ENCODE measurements at regions not wholly inside any gene's neighbourhood (a gene's known extent, or its start where the extent isn't known, plus 50 kb on each side); places are given as distances from the start of the nearest gene placed in this dataset.

DNA sequence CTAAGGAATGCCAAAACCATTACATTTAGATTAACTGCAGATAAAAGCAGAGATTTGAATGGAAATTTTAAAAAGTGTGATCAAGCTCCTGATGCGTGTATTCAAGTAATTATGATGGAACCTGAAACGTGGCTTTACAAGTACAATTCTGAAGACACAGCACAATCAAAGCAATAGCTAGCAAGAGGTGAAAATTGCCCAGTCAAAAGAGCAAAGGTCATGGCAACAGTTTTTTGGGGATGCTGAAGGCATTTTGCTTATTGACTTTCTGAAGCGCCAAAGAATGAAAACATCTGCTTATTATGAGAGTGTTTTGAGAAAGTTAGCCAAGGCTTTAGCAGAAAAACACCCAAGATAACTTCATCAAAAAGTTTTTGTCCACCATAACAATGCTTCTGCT, 389.6 kb upstream of the TENM4 start:
- DNase-seq (ENCODE audit: low read depth), result no peak
- no peaks in the 10 kb centered on the region for H3K36me3 ChIP-seq (ENCODE audit: control insufficient read depth, insufficient read depth, low read length)
- no peaks in the 10 kb centered on the region for H3K27me3 ChIP-seq (ENCODE audit: control insufficient read depth, insufficient read depth, low read length)
- ChIA-PET POLR2A (no interaction called here), CTCF (no interaction called here)
- H3K4me3 ChIP-seq (ENCODE audit: low read depth, low read length), result no peak overlapping the region
- TF ChIP-seq, protein P1, sequence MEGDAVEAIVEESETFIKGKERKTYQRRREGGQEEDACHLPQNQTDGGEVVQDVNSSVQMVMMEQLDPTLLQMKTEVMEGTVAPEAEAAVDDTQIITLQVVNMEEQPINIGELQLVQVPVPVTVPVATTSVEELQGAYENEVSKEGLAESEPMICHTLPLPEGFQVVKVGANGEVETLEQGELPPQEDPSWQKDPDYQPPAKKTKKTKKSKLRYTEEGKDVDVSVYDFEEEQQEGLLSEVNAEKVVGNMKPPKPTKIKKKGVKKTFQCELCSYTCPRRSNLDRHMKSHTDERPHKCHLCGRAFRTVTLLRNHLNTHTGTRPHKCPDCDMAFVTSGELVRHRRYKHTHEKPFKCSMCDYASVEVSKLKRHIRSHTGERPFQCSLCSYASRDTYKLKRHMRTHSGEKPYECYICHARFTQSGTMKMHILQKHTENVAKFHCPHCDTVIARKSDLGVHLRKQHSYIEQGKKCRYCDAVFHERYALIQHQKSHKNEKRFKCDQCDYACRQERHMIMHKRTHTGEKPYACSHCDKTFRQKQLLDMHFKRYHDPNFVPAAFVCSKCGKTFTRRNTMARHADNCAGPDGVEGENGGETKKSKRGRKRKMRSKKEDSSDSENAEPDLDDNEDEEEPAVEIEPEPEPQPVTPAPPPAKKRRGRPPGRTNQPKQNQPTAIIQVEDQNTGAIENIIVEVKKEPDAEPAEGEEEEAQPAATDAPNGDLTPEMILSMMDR (IDR thresholded peaks at IDR 0.05; ENCODE audit: insufficient read depth, low read depth, low read length), result no peak

DNA sequence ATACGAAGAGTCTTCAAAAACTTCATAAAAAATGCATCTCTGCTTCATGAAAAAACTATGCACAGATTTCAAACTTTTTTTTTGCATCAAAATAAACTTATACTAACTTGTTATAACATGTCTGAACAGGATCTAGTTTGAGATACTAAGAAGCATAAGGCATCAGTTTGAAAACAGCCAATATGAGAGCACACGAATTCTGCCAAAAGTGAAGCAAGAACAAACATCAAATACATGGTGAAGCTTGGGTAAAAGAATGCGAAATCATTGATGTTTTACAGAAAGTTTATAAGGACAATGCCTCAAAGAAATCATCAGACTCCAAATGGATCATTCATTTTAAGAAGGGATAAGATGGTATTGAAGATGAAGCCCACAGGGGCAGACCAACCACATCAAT, 389.1 kb upstream of the TENM4 start:
- no peak for DNase-seq (ENCODE audit: low read depth)
- H3K27me3 ChIP-seq (ENCODE audit: control insufficient read depth, insufficient read depth, low read length), result no peaks in the 10 kb centered on the region
- ChIA-PET POLR2A (no interaction called here), CTCF (no interaction called here)
- H3K4me3 ChIP-seq (ENCODE audit: low read depth, low read length), result no peak overlapping the region
- no peaks in the 10 kb centered on the region for H3K36me3 ChIP-seq (ENCODE audit: control insufficient read depth, insufficient read depth, low read length)
- TF ChIP-seq, protein P1 (IDR thresholded peaks at IDR 0.05; ENCODE audit: insufficient read depth, low read depth, low read length), result no peak

DNA sequence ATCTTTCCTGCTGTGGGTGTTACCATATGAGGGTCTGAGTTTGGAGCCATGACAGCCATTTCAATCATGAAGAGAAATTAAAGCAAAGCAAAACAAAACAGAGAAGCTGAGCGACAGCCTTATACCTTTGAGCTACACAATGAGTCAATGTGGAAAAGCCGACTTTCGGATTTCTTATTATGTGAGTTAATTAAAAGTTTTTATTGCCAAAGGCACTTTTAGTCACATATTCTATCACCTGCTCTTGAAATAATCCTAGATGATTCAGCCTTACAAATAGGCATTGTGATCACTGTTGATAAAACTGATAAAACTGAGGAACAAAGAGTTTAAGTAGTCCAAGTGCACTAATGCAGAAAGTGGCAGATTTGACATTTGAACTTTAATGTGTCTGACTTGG, 381.9 kb upstream of the TENM4 start:
- DNase-seq (ENCODE audit: low read depth), result no peak
- POLR2A ChIA-PET, result no interaction called here
- CTCF ChIA-PET, result no interaction called here

DNA sequence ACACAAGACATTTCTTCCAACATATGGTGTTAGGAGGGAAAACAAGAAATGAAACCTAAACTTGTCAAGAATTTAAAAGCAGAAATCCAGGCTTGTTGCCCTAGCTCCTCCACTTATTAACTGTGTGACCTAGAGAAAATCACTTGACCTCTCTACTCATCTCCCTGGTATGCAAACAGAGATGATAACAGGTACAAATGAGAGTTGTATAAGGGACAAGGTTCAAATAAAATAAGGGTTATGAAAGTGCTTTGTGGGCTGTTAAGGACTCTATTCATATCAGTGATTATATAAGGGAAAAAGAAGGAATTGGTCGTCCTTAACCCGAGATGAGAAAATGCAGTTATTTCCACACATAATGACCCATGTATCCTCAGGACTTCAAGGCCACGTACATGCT, 372.7 kb upstream of the TENM4 start:
- CTCF ChIA-PET, result interaction anchor here (1.4 kb wide), 1 partner anchor 11 kb away, joined by 4 read pairs; no protein-coding TSS in a partner anchor
- no peak for DNase-seq (ENCODE audit: low read depth)
- POLR2A ChIA-PET, result no interaction called here
- Histone ChIP-seq H3K4me3 (ENCODE audit: low read depth, low read length) (no peak overlapping the region), H3K36me3 (ENCODE audit: control insufficient read depth, insufficient read depth, low read length) (no peaks in the 10 kb centered on the region), H3K27me3 (ENCODE audit: control insufficient read depth, insufficient read depth, low read length) (no peaks in the 10 kb centered on the region)
- TF ChIP-seq, protein P1 (IDR thresholded peaks at IDR 0.05; ENCODE audit: insufficient read depth, low read depth, low read length), result no peak

More for the DNA sequence above, 381.9 kb upstream of the TENM4 start:
- Histone ChIP-seq H3K4me3 (ENCODE audit: low read depth, low read length) (no peak overlapping the region), H3K27me3 (ENCODE audit: control insufficient read depth, insufficient read depth, low read length) (no peaks in the 10 kb centered on the region), H3K36me3 (ENCODE audit: control insufficient read depth, insufficient read depth, low read length) (no peaks in the 10 kb centered on the region)
- TF ChIP-seq, protein P1 (IDR thresholded peaks at IDR 0.05; ENCODE audit: insufficient read depth, low read depth, low read length), result no peak

GRCh38 chr11:79809487-79809886, 368.7 kb upstream of the TENM4 start:
- ChIA-PET CTCF (no interaction called here), POLR2A (no interaction called here)
- Histone ChIP-seq H3K36me3 (ENCODE audit: control insufficient read depth, insufficient read depth, low read length) (no peaks in the 10 kb centered on the region), H3K4me3 (ENCODE audit: low read depth, low read length) (no peak overlapping the region), H3K27me3 (ENCODE audit: control insufficient read depth, insufficient read depth, low read length) (no peaks in the 10 kb centered on the region)
- TF ChIP-seq, protein P1 (IDR thresholded peaks at IDR 0.05; ENCODE audit: insufficient read depth, low read depth, low read length), result no peak
- no peak for DNase-seq (ENCODE audit: low read depth)
